Left renal cortex interstitium (tissue), 4 donors: ENCODE measurements at regions not wholly inside any gene's neighbourhood (a gene's known extent, or its start where the extent isn't known, plus 50 kb on each side); places are given as distances from the start of the nearest gene placed in this dataset.

Source experiments
- DNase-seq, 4 donors: peaks; one replicate each; pipeline ENCODE4 v3.0.0-alpha.2; 2013; ENCODE audit warnings: low read depth in 4 of 4, low spot score in 2 of 4, missing footprints in 1 of 4

DNA sequence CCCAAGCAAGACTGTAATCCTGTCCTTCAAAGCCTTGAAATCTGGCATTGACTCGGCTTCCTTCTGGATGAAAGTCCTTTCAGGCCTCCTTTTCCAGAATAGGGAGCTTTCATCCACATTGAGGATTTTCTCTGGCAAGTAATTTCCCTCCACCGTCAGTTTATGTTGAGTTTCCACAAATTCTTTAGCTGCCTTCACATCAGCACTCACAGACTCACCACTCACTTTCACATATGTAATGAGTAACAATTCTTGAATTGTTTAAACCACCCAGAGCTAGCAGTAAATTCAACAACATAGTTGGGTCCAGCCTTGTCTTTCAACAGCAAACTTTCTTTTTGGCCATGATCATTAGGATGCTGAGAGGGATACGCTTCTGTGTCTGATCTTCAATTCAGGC lies 84.3 kb upstream of the PRDM11 start:
- DNase-seq = no peak

- DNase-seq = no peak
These were observed 83.3 kb upstream of the PRDM11 start for GRCh38 chr11:45062974-45063635.

GRCh38 chr11:45063669-45064068 lies 82.8 kb upstream of the PRDM11 start:
- DNase-seq = no peak

DNA sequence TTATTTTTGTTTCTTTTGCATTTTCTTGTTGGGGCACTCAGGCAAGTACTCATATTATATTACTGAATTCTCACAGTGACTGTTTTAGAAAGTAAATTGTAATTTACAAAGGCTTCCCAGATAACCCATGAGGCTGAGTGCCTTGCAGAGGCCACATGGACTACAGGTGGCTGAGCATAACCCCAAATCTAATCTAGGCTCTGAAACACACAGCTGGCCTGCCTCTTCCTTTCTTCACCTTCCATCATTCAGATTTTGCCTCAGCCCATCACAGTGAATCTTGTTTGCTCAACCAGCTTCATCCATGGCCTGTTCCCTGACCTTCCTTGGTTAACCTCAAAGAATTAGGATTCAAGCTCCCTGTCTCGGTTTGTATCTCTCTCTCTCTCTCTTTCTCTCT lies 78.5 kb upstream of the PRDM11 start:
- DNase-seq = no peak

- no peak for DNase-seq
These were observed 75.2 kb upstream of the PRDM11 start for GRCh38 chr11:45071232-45071631.

- no peak for DNase-seq
These were observed 72.7 kb upstream of the PRDM11 start for GRCh38 chr11:45073685-45074141.

- no peak for DNase-seq
These were observed 70.9 kb upstream of the PRDM11 start for GRCh38 chr11:45075519-45075918.

- no peak for DNase-seq
These were observed 70.5 kb upstream of the PRDM11 start for GRCh38 chr11:45075952-45076351.

GRCh38 chr11:45076761-45077160 lies 69.7 kb upstream of the PRDM11 start:
- no peak for DNase-seq

DNA sequence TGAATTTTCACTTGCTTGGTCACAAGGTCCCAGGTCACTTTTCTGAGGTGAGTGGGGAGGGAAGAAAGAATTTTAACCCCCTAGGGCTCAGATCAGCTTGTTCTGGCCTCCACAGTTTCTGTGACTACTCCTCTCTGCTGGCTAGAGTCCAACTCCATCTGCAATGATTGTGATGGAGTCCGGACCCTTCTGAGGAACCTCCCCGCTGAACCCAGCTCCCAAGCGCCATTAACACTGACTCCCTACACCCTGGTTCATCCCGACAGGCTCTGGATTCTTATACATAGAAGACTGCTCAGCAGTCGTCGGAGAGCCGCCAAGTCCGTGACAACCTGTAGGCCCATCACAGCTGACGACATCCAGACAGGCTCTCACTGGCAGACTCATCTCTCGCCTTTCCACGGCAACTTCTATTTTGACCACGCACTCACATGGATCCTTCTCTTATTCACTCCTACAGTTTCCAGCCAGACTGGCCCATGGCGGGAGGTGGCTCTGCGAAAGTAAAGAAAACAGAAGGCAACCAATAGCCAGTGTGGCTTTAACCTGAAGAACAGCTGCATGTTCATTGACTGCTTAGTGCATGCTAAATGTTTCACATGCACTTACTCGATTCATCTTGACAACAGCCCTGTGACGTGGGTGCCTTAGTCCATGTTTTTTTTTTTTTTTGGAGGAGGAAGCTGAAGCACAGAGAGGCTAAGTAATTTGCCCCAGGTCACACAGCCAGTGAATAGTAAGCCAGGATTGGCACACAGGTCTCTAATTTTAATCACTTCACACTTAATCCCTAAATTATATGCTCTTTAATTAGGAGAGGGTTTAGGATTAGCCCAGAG lies 68.0 kb upstream of the PRDM11 start:
- no peak for DNase-seq

GRCh38 chr11:45079075-45079444 lies 67.4 kb upstream of the PRDM11 start:
- no peak for DNase-seq

DNA sequence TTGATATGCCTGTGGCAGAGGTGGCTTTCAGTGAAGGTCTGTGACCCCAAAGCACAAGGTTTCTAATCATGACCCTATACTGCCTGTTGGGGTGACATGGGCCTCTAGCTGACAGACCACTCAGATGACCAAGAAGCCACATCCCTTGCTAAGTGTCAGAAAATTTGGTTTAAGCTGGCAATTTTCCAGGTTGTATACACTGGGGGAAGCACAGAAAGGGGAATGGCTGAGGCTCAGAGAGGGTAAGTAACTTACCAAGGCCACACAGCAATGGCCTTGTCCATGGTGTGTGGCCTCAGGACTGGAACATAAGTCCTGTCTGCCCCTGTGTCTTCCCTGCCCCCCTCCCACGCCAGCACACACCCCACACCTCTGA lies 66.9 kb upstream of the PRDM11 start:
- DNase-seq = no peak

- no peak for DNase-seq
These were observed 66.3 kb upstream of the PRDM11 start for GRCh38 chr11:45079943-45080719.

- no peak for DNase-seq
These were observed 63.5 kb upstream of the PRDM11 start for GRCh38 chr11:45082744-45083543.

GRCh38 chr11:45083544-45084087 lies 62.8 kb upstream of the PRDM11 start:
- DNase-seq = no peak

GRCh38 chr11:45085646-45086501 lies 60.6 kb upstream of the PRDM11 start:
- no peak for DNase-seq

DNA sequence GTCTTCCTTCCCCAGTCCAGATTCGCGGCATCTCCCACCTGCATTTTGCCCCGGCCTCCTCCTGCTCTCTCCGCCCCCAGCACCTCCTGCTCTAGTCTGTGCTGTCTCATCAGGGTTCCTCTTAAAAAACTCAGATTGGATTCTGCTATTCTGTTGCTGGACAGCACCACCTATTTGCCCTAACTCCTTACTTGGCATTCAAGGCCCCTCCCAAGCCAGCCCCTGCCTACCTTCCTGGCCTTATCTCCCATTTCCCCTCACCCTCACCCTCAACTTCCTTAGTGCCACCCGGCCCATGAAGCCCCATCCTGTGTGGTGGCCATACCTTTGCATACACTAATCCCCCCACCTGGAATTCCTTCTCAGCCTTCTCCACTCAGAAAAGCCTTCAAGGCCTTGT lies 59.9 kb upstream of the PRDM11 start:
- no peak for DNase-seq

GRCh38 chr11:45087086-45087899 lies 59.1 kb upstream of the PRDM11 start:
- DNase-seq = no peak

GRCh38 chr11:45087900-45088160 lies 58.6 kb upstream of the PRDM11 start:
- no peak for DNase-seq
